K562 (cell line): ENCODE measurements at regions not wholly inside any gene's neighbourhood (a gene's known extent, or its start where the extent isn't known, plus 50 kb on each side); places are given as distances from the start of the nearest gene placed in this dataset.

Source experiments
- ATAC-seq: fragments of 200-7000 bp; cut with Tn5 transposase; 3 replicates; pipeline ENCODE4 v1.9.1; 2020; ENCODE audit warnings: moderate library complexity
- BruUV-seq: library from RNA; stranded (reverse); fragments of 400-500 nt; replicated peaks from 2 replicates; lab custom pipeline; 2021; lab: Mats Ljungman, UMichigan
- CTCF ChIA-PET: fragments of 300-600 bp; formaldehyde crosslinking; extraction: SDS; loops from one replicate; lab custom pipeline; 2021; ENCODE audit warnings: low intra/inter-chr PET ratio; lab: Yijun Ruan, JAX
- POLR2A ChIA-PET: fragments of 300-600, 350-650 bp; sonication (Branson Sonifier 250); formaldehyde crosslinking; extraction: SDS; loops from one replicate; lab custom pipeline; 2021; ENCODE audit warnings: antibody characterized with exemption, inconsistent platforms; lab: Yijun Ruan, JAX
- DNase-seq, 4 experiments: peaks; one replicate each; pipeline versions ENCODE4 v3.0.0 to v3.0.0-alpha.2; 2011 to 2018; ENCODE audit warnings: low spot score in 3 of 4, mixed read lengths in 3 of 4; ENCODE audit errors: extremely low read depth in 1 of 4
- FAIRE-seq: peaks from 2 replicates; lab custom pipeline; 2011; peaks lifted over from hg19 to GRCh38; lab: Jason Lieb, UNC
- H2AFZ ChIP-seq: 2 replicates; pipeline ENCODE4 v1.6.0; 2011; ENCODE audit warnings: low read depth, low read length, control low read depth, inconsistent platforms
- H3K27ac ChIP-seq: fragments of 200-600 bp; 3 replicates; pipeline ENCODE4 v1.8.0; 2011; ENCODE audit warnings: low read depth, mild to moderate bottlenecking, control low read depth, inconsistent platforms, low read length, moderate library complexity, mixed read lengths; ENCODE audit errors: extremely low read depth
- H3K27me3 ChIP-seq, 2 experiments: fragments of 300-600 bp in 1 of 2; 2 replicates in 1 of 2; 3 replicates in 1 of 2; pipeline versions ENCODE4 v1.6.0 to v1.8.0; 2011; ENCODE audit warnings: inconsistent platforms in 2 of 2, low read length in 2 of 2, mild to moderate bottlenecking in 1 of 2, mixed read lengths in 1 of 2, moderate library complexity in 1 of 2; ENCODE audit not compliant: control insufficient read depth in 2 of 2, insufficient read depth in 2 of 2
- H3K36me3 ChIP-seq: fragments of 300-600 bp; 3 replicates; pipeline ENCODE4 v1.8.0; 2011; ENCODE audit warnings: mild to moderate bottlenecking, low read length, inconsistent platforms; ENCODE audit not compliant: control insufficient read depth, insufficient read depth
- H3K4me1 ChIP-seq, 2 experiments: fragments of 200-600 bp in 1 of 2; replicated peaks in 1 of 2; 2 replicates in 1 of 2; 3 replicates in 1 of 2; pipeline versions ENCODE4 v1.5.1 to v1.8.0; 2011; ENCODE audit warnings: inconsistent platforms in 2 of 2, low read length in 2 of 2, mild to moderate bottlenecking in 1 of 2, mixed read lengths in 1 of 2, moderate library complexity in 1 of 2; ENCODE audit not compliant: control insufficient read depth in 2 of 2, insufficient read depth in 2 of 2
- H3K4me2 ChIP-seq: 2 replicates; pipeline ENCODE4 v1.6.1; 2011; ENCODE audit warnings: low read length, control low read depth, inconsistent platforms, mixed read lengths; ENCODE audit not compliant: insufficient read depth
- H3K4me3 ChIP-seq: fragments of 200-600 bp; sonication (generic), shearing (Covaris generic); 2 replicates; pipeline ENCODE4 v1.5.1; 2016; ENCODE audit warnings: control low read depth, inconsistent platforms
- H3K79me2 ChIP-seq: fragments of 200-600 bp; 3 replicates; pipeline ENCODE4 v1.8.0; 2011; ENCODE audit warnings: low read length, inconsistent platforms; ENCODE audit not compliant: control insufficient read depth, insufficient read depth
- H3K9ac ChIP-seq, 2 experiments: 2 replicates each; pipeline versions ENCODE4 v1.6.0 to v1.6.1; 2011; ENCODE audit warnings: low read depth in 2 of 2, low read length in 2 of 2, control low read depth in 1 of 2, inconsistent platforms in 1 of 2, mild to moderate bottlenecking in 1 of 2, mixed read lengths in 1 of 2; ENCODE audit not compliant: insufficient read depth in 1 of 2
- H3K9me1 ChIP-seq: one replicate; pipeline ENCODE4 v1.6.0; 2011; ENCODE audit warnings: inconsistent platforms, mild to moderate bottlenecking, low read length, moderate library complexity; ENCODE audit not compliant: control insufficient read depth, insufficient read depth
- H3K9me3 ChIP-seq: replicated peaks from 2 replicates; pipeline ENCODE4 v1.5.1; 2011; ENCODE audit warnings: low read depth, low read length, inconsistent platforms; ENCODE audit not compliant: control insufficient read depth, insufficient read depth
- H4K20me1 ChIP-seq: replicated peaks from 2 replicates; pipeline ENCODE4 v1.6.1; 2011; ENCODE audit warnings: low read length, inconsistent platforms, mixed read lengths; ENCODE audit not compliant: control insufficient read depth, insufficient read depth
- DACH1 ChIP-seq: fragments of 450-650 bp; IDR thresholded peaks from 2 replicates; pipeline ENCODE4 v1.6.1; 2018; ENCODE audit not compliant: partially characterized antibody
- HDAC1 ChIP-seq, 2 experiments: fragments of 450-650 bp; IDR thresholded peaks; 2 replicates each; pipeline ENCODE4 v1.6.1; 2016 to 2017; ENCODE audit warnings: inconsistent platforms in 1 of 2, mild to moderate bottlenecking in 1 of 2, moderate library complexity in 1 of 2
- HNRNPL ChIP-seq: fragments of 200-400 bp; formaldehyde crosslinking; IDR thresholded peaks from 2 replicates; pipeline ENCODE4 v1.6.1; 2017; ENCODE audit warnings: low read depth, mild to moderate bottlenecking, low read length
- KLF16 ChIP-seq: IDR thresholded peaks from 2 replicates; pipeline ENCODE4 v1.6.1; 2016; ENCODE audit warnings: antibody characterized with exemption
- MEF2A ChIP-seq: IDR thresholded peaks from 2 replicates; pipeline ENCODE4 v1.6.1; 2011; ENCODE audit warnings: low read depth, mild to moderate bottlenecking, low read length, moderate library complexity; ENCODE audit not compliant: control insufficient read depth
- NFYB ChIP-seq: IDR thresholded peaks from 2 replicates; pipeline ENCODE4 v1.6.1; 2011; ENCODE audit warnings: mild to moderate bottlenecking, moderate library complexity; ENCODE audit not compliant: insufficient read length; ENCODE audit errors: extremely low read depth
- PURB ChIP-seq: sonication (generic); formaldehyde crosslinking; IDR thresholded peaks from 2 replicates; pipeline ENCODE4 v1.9.0; 2021; ENCODE audit warnings: low read depth, mild to moderate bottlenecking, missing genetic modification reagents
- ZC3H8 ChIP-seq: fragments of 450-650 bp; IDR thresholded peaks from 2 replicates; pipeline ENCODE4 v1.6.1; 2017
- WGBS: fragments of 100-300 bp; shearing (Covaris generic); methylation state at CpG from one replicate; pipeline ENCODE4 v1.1.6; 2016; ENCODE audit warnings: low coverage, mixed read lengths; ENCODE audit not compliant: insufficient coverage; ENCODE audit errors: missing lambda C conversion rate; 5-methylcytosine and 5-hydroxymethylcytosine counted together
- in situ Hi-C: fragments of 300-500 bp; cut with MboI; formaldehyde crosslinking; loops from 4 replicates; pipeline ENCODE4 v1.15.0; 2018; ENCODE audit warnings: inconsistent platforms, mixed read lengths
- intact Hi-C: fragments of 100-400 bp; cut with micrococcal nuclease; formaldehyde crosslinking; loops from 2 replicates; pipeline ENCODE4 v1.14.2; 2022

- TF ChIP-seq HNRNPL (0 out of 2 replicates have a peak, but pooled peaks have one; percentile 33), KLF16 (peak; percentile 25; the same call in 1 of the 2 replicates), PURB (CRISPR knock-in tag) (no peak)
Measured at GRCh38 chr1:55375617-55376258, 160.6 kb upstream of the USP24 start (continued).

- DNase-seq, result no peak
- ChIA-PET POLR2A (interaction anchor here (1.4 kb wide), 1 partner anchor 10 kb away, joined by 3 read pairs; no protein-coding TSS in a partner anchor), CTCF (interaction anchor here (1.0 kb wide), 1 partner anchor 109 kb away, joined by 7 read pairs; no protein-coding TSS in a partner anchor)
- no peaks in the 10 kb centered on the region for H3K79me2 ChIP-seq
- H3K9ac ChIP-seq, result no peak overlapping the region
- 4% methylated on average over 14 of the region's 14 CpGs for WGBS
- no peaks in the 10 kb centered on the region for H3K27me3 ChIP-seq
- H2AFZ ChIP-seq, result no peak overlapping the region
- H3K9me1 ChIP-seq, result no peaks in the 10 kb centered on the region
- H3K9me3 ChIP-seq, result no peaks in the 10 kb centered on the region
- no TSS peak for BruUV-seq
- no peaks in the 10 kb centered on the region for H4K20me1 ChIP-seq
- H3K4me3 ChIP-seq, result no peak overlapping the region
- H3K36me3 ChIP-seq, result no peaks in the 10 kb centered on the region
- intact Hi-C loops, result loop anchor here (2.0 to 5.0 kb wide), 3 partner anchors 517 to 1447 kb away; no protein-coding TSS in a partner anchor
- H3K4me2 ChIP-seq, result no peak overlapping the region
- TF ChIP-seq ZC3H8 (no peak), NFYB (no peak), MEF2A (no peak), HDAC1 (IDR thresholded peaks at IDR 0.05) (no peak), DACH1 (no peak)
- ATAC-seq, result no peak
- no peaks in the 10 kb centered on the region for H3K4me1 ChIP-seq
- no peak overlapping the region for H3K27ac ChIP-seq
- in situ Hi-C loops, result loop anchor here (10.0 to 25.0 kb wide), 2 partner anchors 110 to 1212 kb away; partner anchors contain the start of gene PLPP3
- no peak for FAIRE-seq
Measured at GRCh38 chr1:55374801-55375616, 159.8 kb upstream of the USP24 start.
